H9 (cell line): ENCODE measurements at regions not wholly inside any gene's neighbourhood (a gene's known extent, or its start where the extent isn't known, plus 50 kb on each side); places are given as distances from the start of the nearest gene placed in this dataset.

Experiments used
- DNase-seq: peaks from one replicate; pipeline ENCODE4 v3.0.0-alpha.2; 2017
- H2AFZ ChIP-seq: one replicate; pipeline ENCODE4 v1.6.1; 2013; ENCODE audit warnings: mild to moderate bottlenecking, low read length, control low read depth, moderate library complexity
- H2AK5ac ChIP-seq: 2 replicates; pipeline ENCODE4 v1.6.1; 2013; ENCODE audit warnings: low read length, control low read depth, mixed read lengths; ENCODE audit not compliant: insufficient read length
- H2BK120ac ChIP-seq: one replicate; pipeline ENCODE4 v1.6.1; 2013; ENCODE audit warnings: low read depth, mild to moderate bottlenecking, low read length, control low read depth, inconsistent platforms; ENCODE audit not compliant: poor library complexity, severe bottlenecking
- H2BK12ac ChIP-seq: 2 replicates; pipeline ENCODE4 v1.6.1; 2013; ENCODE audit warnings: low read length, control low read depth, mixed read lengths, low read depth; ENCODE audit not compliant: insufficient read length
- H2BK15ac ChIP-seq: 2 replicates; pipeline ENCODE4 v1.6.1; 2013; ENCODE audit warnings: low read depth, low read length, control low read depth
- H2BK20ac ChIP-seq: one replicate; pipeline ENCODE4 v1.6.1; 2013; ENCODE audit warnings: low read depth, mild to moderate bottlenecking, low read length, control low read depth, inconsistent platforms; ENCODE audit not compliant: poor library complexity, severe bottlenecking
- H2BK5ac ChIP-seq: 2 replicates; pipeline ENCODE4 v1.6.1; 2013; ENCODE audit warnings: low read length, control low read depth, mixed read lengths; ENCODE audit not compliant: insufficient read length
- H3K14ac ChIP-seq: 2 replicates; pipeline ENCODE4 v1.6.1; 2013; ENCODE audit warnings: low read length, control low read depth; ENCODE audit not compliant: insufficient read depth
- H3K18ac ChIP-seq: 2 replicates; pipeline ENCODE4 v1.6.1; 2013; ENCODE audit warnings: low read depth, mild to moderate bottlenecking, mixed read lengths, low read length, control low read depth; ENCODE audit not compliant: insufficient read length
- H3K23ac ChIP-seq: 2 replicates; pipeline ENCODE4 v1.6.1; 2013; ENCODE audit warnings: low read length, control low read depth, mixed read lengths, low read depth; ENCODE audit not compliant: insufficient read length
- H3K23me2 ChIP-seq: 2 replicates; pipeline ENCODE4 v1.6.1; 2013; ENCODE audit warnings: low read depth, mild to moderate bottlenecking, mixed read lengths, low read length, control low read depth; ENCODE audit not compliant: insufficient read length, poor library complexity, severe bottlenecking
- H3K27ac ChIP-seq: 2 replicates; pipeline ENCODE4 v1.5.1; 2013; ENCODE audit warnings: low read length, control low read depth, mixed read lengths, low read depth; ENCODE audit not compliant: insufficient read length
- H3K27me3 ChIP-seq: 2 replicates; pipeline ENCODE4 v1.6.1; 2013; ENCODE audit warnings: low read length, control low read depth, inconsistent platforms; ENCODE audit not compliant: insufficient read depth
- H3K4ac ChIP-seq: 2 replicates; pipeline ENCODE4 v1.6.1; 2013; ENCODE audit warnings: low read depth, mild to moderate bottlenecking, control low read depth, inconsistent platforms, low read length, moderate library complexity
- H3K4me1 ChIP-seq: 2 replicates; pipeline ENCODE4 v1.6.1; 2013; ENCODE audit warnings: low read length, control low read depth, inconsistent platforms; ENCODE audit not compliant: insufficient read depth
- H3K4me2 ChIP-seq: 2 replicates; pipeline ENCODE4 v1.6.1; 2013; ENCODE audit warnings: low read length, control low read depth, mixed read lengths; ENCODE audit not compliant: insufficient read length, insufficient read depth
- H3K56ac ChIP-seq: 2 replicates; pipeline ENCODE4 v1.6.1; 2013; ENCODE audit warnings: low read depth, mild to moderate bottlenecking, mixed read lengths, low read length, control low read depth; ENCODE audit not compliant: insufficient read length
- H3K79me1 ChIP-seq: 2 replicates; pipeline ENCODE4 v1.6.1; 2013; ENCODE audit warnings: low read depth, mild to moderate bottlenecking, moderate library complexity, low read length, control low read depth, inconsistent platforms; ENCODE audit not compliant: insufficient read depth, poor library complexity, severe bottlenecking
- H3K79me2 ChIP-seq: 2 replicates; pipeline ENCODE4 v1.6.1; 2013; ENCODE audit warnings: low read length, control low read depth, inconsistent platforms; ENCODE audit not compliant: insufficient read depth
- H3K9ac ChIP-seq: 2 replicates; pipeline ENCODE4 v1.6.1; 2013; ENCODE audit warnings: low read length, control low read depth, mixed read lengths; ENCODE audit not compliant: insufficient read length; ENCODE audit errors: extremely low read depth
- H3K9me3 ChIP-seq: one replicate; pipeline ENCODE4 v1.6.1; 2013; ENCODE audit warnings: low read depth, low read length, inconsistent platforms; ENCODE audit not compliant: control insufficient read depth
- H3T11ph ChIP-seq: one replicate; pipeline ENCODE4 v1.6.1; 2013; ENCODE audit warnings: mild to moderate bottlenecking, low read length, control low read depth, inconsistent platforms
- H4K20me1 ChIP-seq: one replicate; pipeline ENCODE4 v1.6.1; 2013; ENCODE audit not compliant: control insufficient read depth, insufficient read length, insufficient read depth
- H4K5ac ChIP-seq: 2 replicates; pipeline ENCODE4 v1.6.1; 2013; ENCODE audit warnings: low read depth, mild to moderate bottlenecking, mixed read lengths, low read length, control low read depth; ENCODE audit not compliant: insufficient read length
- H4K8ac ChIP-seq: replicated peaks from 2 replicates; pipeline ENCODE4 v1.6.1; 2013; ENCODE audit warnings: low read length, control low read depth, mixed read lengths, low read depth; ENCODE audit not compliant: insufficient read length
- H4K91ac ChIP-seq: 2 replicates; pipeline ENCODE4 v1.6.1; 2013; ENCODE audit warnings: low read depth, mild to moderate bottlenecking, moderate library complexity, mixed read lengths, low read length, control low read depth; ENCODE audit not compliant: insufficient read length
- H3K27ac Mint-ChIP-seq, 3 experiments: 2 replicates in 2 of 3; 3 replicates in 1 of 3; pipeline ENCODE4 v1.8.0; 2020 to 2021; ENCODE audit warnings: mixed read lengths in 3 of 3, mild to moderate bottlenecking in 1 of 3, moderate library complexity in 1 of 3
- H3K27me3 Mint-ChIP-seq: 2 replicates; pipeline ENCODE4 v1.8.0; 2021; ENCODE audit warnings: low read depth, mild to moderate bottlenecking, moderate library complexity, mixed read lengths
- H3K36me3 Mint-ChIP-seq, 3 experiments: 2 replicates in 2 of 3; 3 replicates in 1 of 3; pipeline ENCODE4 v1.8.0; 2020 to 2021; ENCODE audit warnings: low read depth in 3 of 3, mixed read lengths in 3 of 3; ENCODE audit not compliant: insufficient read depth in 1 of 3
- H3K4me1 Mint-ChIP-seq, 2 experiments: 2 replicates each; pipeline ENCODE4 v1.8.0; 2020; ENCODE audit warnings: mixed read lengths in 2 of 2
- H3K4me3 Mint-ChIP-seq, 2 experiments: 2 replicates in 1 of 2; 3 replicates in 1 of 2; pipeline ENCODE4 v1.8.0; 2020 to 2021; ENCODE audit warnings: mild to moderate bottlenecking in 2 of 2, mixed read lengths in 2 of 2, moderate library complexity in 1 of 2
- H3K9me3 Mint-ChIP-seq, 2 experiments: 2 replicates in 1 of 2; 3 replicates in 1 of 2; pipeline ENCODE4 v1.8.0; 2020; ENCODE audit warnings: mild to moderate bottlenecking in 2 of 2, mixed read lengths in 2 of 2, moderate library complexity in 1 of 2
- CTCF ChIP-seq: fragments of 200-600 bp; sonication (generic); conservative IDR thresholded peaks from 3 replicates; pipeline ENCODE4 v1.8.0; 2021; ENCODE audit warnings: antibody characterized with exemption, mild to moderate bottlenecking
- WGBS: extraction: QIAGEN DNeasy Blood & Tissue Kit; methylation state at CpG from one replicate; pipeline ENCODE4 v1.1.7; 2013; ENCODE audit warnings: missing lambda C conversion rate, low lambda C conversion rate, mixed read lengths; ENCODE audit not compliant: insufficient read length; ENCODE audit errors: extremely low coverage; 5-methylcytosine and 5-hydroxymethylcytosine counted together

GRCh38 chr6:103404799-103405198, 1454.9 kb downstream of the HACE1 start:
- Mint-ChIP-seq H3K27me3 (no peaks in the 10 kb centered on the region; the same call in 1 of the 2 replicates), H3K9me3 (0 out of 5 replicates have a peak, but pooled peaks cover 0 to 2% of the 10 kb centered on the region in 2 experiments), H3K27ac (no peak overlapping the region; a peak in 1 of 7 replicates), H3K4me3 (peak overlapping the region in 1 of 2 experiments; percentile 59; a peak in 2 of 5 replicates), H3K4me1 (peaks cover 5 to 10% of the 10 kb centered on the region in 2 experiments; a peak in 2 of 4 replicates), H3K36me3 (no peaks in the 10 kb centered on the region; a peak in 1 of 7 replicates)
- Histone ChIP-seq H3K4me2 (no peak overlapping the region), H2BK20ac (no peak overlapping the region), H2AFZ (no peak overlapping the region), H2BK120ac (no peak overlapping the region), H3K9ac (no peak overlapping the region), H2BK5ac (no peak overlapping the region), H3K27ac (no peak overlapping the region), H4K91ac (no peak overlapping the region), H2BK15ac (no peak overlapping the region), H3T11ph (no peak overlapping the region), H3K79me2 (no peaks in the 10 kb centered on the region), H3K56ac (no peak overlapping the region), H3K23ac (no peak overlapping the region), H3K23me2 (no peaks in the 10 kb centered on the region), H3K14ac (no peak overlapping the region; the same call in 1 of the 2 replicates), H3K9me3 (no peaks in the 10 kb centered on the region), H2AK5ac (no peak overlapping the region), H4K20me1 (no peaks in the 10 kb centered on the region), H3K18ac (no peak overlapping the region), H2BK12ac (no peak overlapping the region), H4K5ac (no peak overlapping the region), H4K8ac (no peak overlapping the region), H3K4ac (no peak overlapping the region), H3K4me1 (no peaks in the 10 kb centered on the region), H3K79me1 (no peaks in the 10 kb centered on the region), H3K27me3 (no peaks in the 10 kb centered on the region)
- WGBS = no CpG with 5 or more reads among the region's 8 CpGs
- no peak for DNase-seq
- TF ChIP-seq CTCF = no peak
